Calu3 (cell line): ENCODE measurements at regions not wholly inside any gene's neighbourhood (a gene's known extent, or its start where the extent isn't known, plus 50 kb on each side); places are given as distances from the start of the nearest gene placed in this dataset.

Source experiments
- BruUV-seq: library from RNA; stranded (reverse); fragments of 400-500 nt; replicated peaks from 2 replicates; lab custom pipeline; 2021; lab: Mats Ljungman, UMichigan
- CTCF ChIA-PET: fragments of 300-600 bp; sonication (Branson Sonifier 250); formaldehyde crosslinking; loops from one replicate; lab custom pipeline; 2022; ENCODE audit warnings: antibody characterized with exemption; lab: Charles Lee
- DNase-seq: peaks from one replicate; pipeline ENCODE4 v3.0.0; 2022
- H3K27ac Mint-ChIP-seq: one replicate; pipeline ENCODE4 v1.8.0; 2022; ENCODE audit warnings: mixed read lengths; ENCODE audit not compliant: unreplicated experiment
- H3K27me3 Mint-ChIP-seq: one replicate; pipeline ENCODE4 v1.8.0; 2022; ENCODE audit warnings: mixed read lengths; ENCODE audit not compliant: unreplicated experiment
- H3K36me3 Mint-ChIP-seq: one replicate; pipeline ENCODE4 v1.8.0; 2022; ENCODE audit warnings: mild to moderate bottlenecking, moderate library complexity, mixed read lengths; ENCODE audit not compliant: insufficient read depth, unreplicated experiment
- H3K4me1 Mint-ChIP-seq: one replicate; pipeline ENCODE4 v1.8.0; 2022; ENCODE audit warnings: mild to moderate bottlenecking, low read depth, mixed read lengths; ENCODE audit not compliant: unreplicated experiment
- H3K4me3 Mint-ChIP-seq: one replicate; pipeline ENCODE4 v1.8.0; 2022; ENCODE audit warnings: mild to moderate bottlenecking, low read depth, moderate library complexity, mixed read lengths; ENCODE audit not compliant: unreplicated experiment
- H3K9me3 Mint-ChIP-seq: one replicate; pipeline ENCODE4 v1.8.0; 2022; ENCODE audit warnings: low read depth, mixed read lengths; ENCODE audit not compliant: unreplicated experiment
- CTCF ChIP-seq: fragments of 200-600 bp; IDR thresholded peaks from one replicate; pipeline ENCODE4 v1.8.0; 2022; ENCODE audit warnings: antibody characterized with exemption; ENCODE audit not compliant: unreplicated experiment
- intact Hi-C: fragments of 100-400 bp; cut with micrococcal nuclease; formaldehyde crosslinking; loops from one replicate; pipeline ENCODE4 v1.10.0; 2022; ENCODE audit not compliant: unreplicated experiment

- no peak for TF ChIP-seq CTCF
- no peak overlapping the region for H3K4me3 Mint-ChIP-seq
- peaks cover 15% of the 10 kb centered on the region for H3K9me3 Mint-ChIP-seq
- H3K27ac Mint-ChIP-seq, result no peak overlapping the region
- intact Hi-C loops, result no loop called here
- no peaks in the 10 kb centered on the region for H3K36me3 Mint-ChIP-seq
- no peak for DNase-seq
- no peaks in the 10 kb centered on the region for H3K4me1 Mint-ChIP-seq
- H3K27me3 Mint-ChIP-seq, result no peaks in the 10 kb centered on the region
- CTCF ChIA-PET, result no interaction called here
- no TSS peak for BruUV-seq
Observed at GRCh38 chr16:59296888-59297287, 562.8 kb upstream of the GOT2 start.

GRCh38 chr16:59295993-59296736 is 562.0 kb upstream of the GOT2 start:
- no peaks in the 10 kb centered on the region for H3K36me3 Mint-ChIP-seq
- no peaks in the 10 kb centered on the region for H3K4me1 Mint-ChIP-seq
- CTCF ChIA-PET, result no interaction called here

GRCh38 chr16:59295474-59295873 is 561.4 kb upstream of the GOT2 start:
- Mint-ChIP-seq H3K27ac (no peak overlapping the region), H3K4me3 (no peak overlapping the region), H3K4me1 (no peaks in the 10 kb centered on the region), H3K36me3 (no peaks in the 10 kb centered on the region), H3K27me3 (no peaks in the 10 kb centered on the region), H3K9me3 (peaks cover 19% of the 10 kb centered on the region)
- TF ChIP-seq CTCF, result no peak
- no TSS peak for BruUV-seq
- CTCF ChIA-PET, result no interaction called here
- DNase-seq, result no peak
- intact Hi-C loops, result no loop called here

More at GRCh38 chr16:59295993-59296736, 562.0 kb upstream of the GOT2 start:
- DNase-seq, result no peak
- H3K4me3 Mint-ChIP-seq, result no peak overlapping the region
- TF ChIP-seq CTCF, result no peak
- intact Hi-C loops, result no loop called here
- no TSS peak for BruUV-seq
- H3K9me3 Mint-ChIP-seq, result peaks cover 19% of the 10 kb centered on the region
- H3K27me3 Mint-ChIP-seq, result no peaks in the 10 kb centered on the region
- H3K27ac Mint-ChIP-seq, result no peak overlapping the region

GRCh38 chr16:59290718-59291117 is 556.6 kb upstream of the GOT2 start:
- CTCF ChIA-PET, result no interaction called here
- no peak for TF ChIP-seq CTCF

More at GRCh38 chr16:59290718-59291117, 556.6 kb upstream of the GOT2 start:
- peaks cover 24% of the 10 kb centered on the region for H3K9me3 Mint-ChIP-seq
- no peak for DNase-seq
- no TSS peak for BruUV-seq
- H3K4me3 Mint-ChIP-seq, result no peak overlapping the region
- H3K36me3 Mint-ChIP-seq, result no peaks in the 10 kb centered on the region
- H3K27ac Mint-ChIP-seq, result no peak overlapping the region
- intact Hi-C loops, result no loop called here
- H3K27me3 Mint-ChIP-seq, result no peaks in the 10 kb centered on the region
- H3K4me1 Mint-ChIP-seq, result no peaks in the 10 kb centered on the region
